ENCODE measurements at regions not wholly inside any gene's neighbourhood (a gene's known extent, or its start where the extent isn't known, plus 50 kb on each side); places are given as distances from the start of the nearest gene placed in this dataset.

DNA sequence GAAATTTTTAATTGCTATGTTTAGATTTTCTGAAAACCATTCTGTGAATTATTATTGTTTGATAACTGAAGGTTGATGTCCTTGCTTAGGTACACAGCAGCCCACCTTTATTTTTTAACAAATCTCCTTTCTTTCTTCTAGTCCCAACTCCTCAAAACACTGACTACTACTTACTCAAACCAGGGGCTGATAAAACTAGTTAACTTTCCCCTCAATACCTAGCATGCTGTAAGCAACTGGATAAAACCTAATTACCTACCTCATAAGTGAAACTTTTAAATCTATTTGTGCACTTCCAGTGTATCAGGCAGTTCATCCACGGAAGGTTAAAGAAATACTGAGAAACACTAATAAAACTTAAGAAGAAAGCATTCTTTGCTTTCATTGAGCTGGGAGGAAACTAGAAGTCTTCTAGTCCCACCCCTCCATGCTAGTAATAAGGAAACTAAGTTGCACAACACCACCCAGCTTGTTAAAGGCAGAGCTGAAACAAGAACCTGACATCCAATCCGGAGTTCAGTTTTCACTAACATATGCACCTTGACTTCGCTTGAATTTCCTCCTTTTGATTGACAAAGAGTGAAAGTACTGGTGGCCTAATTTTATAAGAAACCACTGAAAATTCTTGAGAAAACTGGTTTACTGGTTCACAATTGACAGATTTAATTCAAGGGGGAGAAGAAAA, 180.2 kb upstream of the TET2 start:
- DNase-seq (ENCODE audit: low read depth in 1 of 2, low spot score in 2 of 2) (no peak), FAIRE-seq (no peak)
- H3K4me1 ChIP-seq (replicated peaks in 1 of 4; ENCODE audit: control insufficient read depth in 3 of 4, insufficient read depth in 4 of 4, low read length in 3 of 4), result no peaks in the 10 kb centered on the region; a peak in 1 of 7 replicates
- no peak overlapping the region for H2AK5ac ChIP-seq (ENCODE audit: low read depth, low read length)
- no peaks in the 10 kb centered on the region for H4K20me1 ChIP-seq (replicated peaks in 1 of 2; ENCODE audit: control insufficient read depth in 1 of 2, insufficient read depth in 2 of 2, low read length in 2 of 2)
- no peaks in the 10 kb centered on the region for H3K36me3 ChIP-seq (ENCODE audit: control insufficient read depth in 2 of 4, insufficient read depth in 4 of 4, low read length in 3 of 4)
- no peak overlapping the region for H3K9ac ChIP-seq (replicated peaks in 1 of 4; ENCODE audit: extremely low read depth in 1 of 4, low read depth in 3 of 4, low read length in 3 of 4)
- no peak overlapping the region for H4K8ac ChIP-seq (ENCODE audit: extremely low read depth, insufficient read depth, low read length)
- H2BK12ac ChIP-seq (ENCODE audit: low read depth, low read length), result no peak overlapping the region
- H3K27ac ChIP-seq (ENCODE audit: low read depth, low read length), result no peak overlapping the region
- H3K56ac ChIP-seq (replicated peaks; ENCODE audit: insufficient read length, low read depth, low read length), result no peak overlapping the region
- POLR2A ChIA-PET (ENCODE audit: partially characterized antibody), result interaction anchor here (0.6 kb wide), 1 partner anchor 509 kb away, joined by 3 read pairs; no protein-coding TSS in a partner anchor
- no peak overlapping the region for H3K4me2 ChIP-seq (ENCODE audit: insufficient read depth in 1 of 2, low read depth in 2 of 2, low read length in 2 of 2)
- H2BK15ac ChIP-seq (ENCODE audit: low read length), result no peak overlapping the region
- 82% methylated on average over 3 of the region's 3 CpGs; no CpG with 5 or more reads in 1 of the 2 experiments for WGBS, 2 experiments (ENCODE audit: extremely low coverage in 1 of 2, insufficient coverage in 1 of 2, insufficient read length in 1 of 2, insufficient replicate concordance in 2 of 2, low coverage in 1 of 2, low lambda C conversion rate in 2 of 2, missing lambda C conversion rate in 1 of 2)
- no peak overlapping the region for H2BK120ac ChIP-seq (replicated peaks; ENCODE audit: low read depth, low read length)
- H4K5ac ChIP-seq (ENCODE audit: insufficient read length, low read depth, low read length), result no peak overlapping the region
- no peak overlapping the region for H2AFZ ChIP-seq (ENCODE audit: low read length)
- H3K23ac ChIP-seq (ENCODE audit: insufficient read length), result no peak overlapping the region
- H3K9me3 ChIP-seq (ENCODE audit: insufficient read depth in 2 of 2, low read depth in 1 of 2, low read length in 1 of 2), result peaks cover 4 to 8% of the 10 kb centered on the region in 2 experiments; a peak in 3 of 4 replicates
- H3K27me3 ChIP-seq (replicated peaks in 1 of 4; ENCODE audit: control insufficient read depth in 3 of 4, extremely low read depth in 1 of 4, insufficient read depth in 3 of 4, low read length in 3 of 4), result no peaks in the 10 kb centered on the region
- CTCF ChIA-PET (ENCODE audit: partially characterized antibody), result no interaction called here
- H3K18ac ChIP-seq (ENCODE audit: extremely low read depth, low read length), result no peak overlapping the region
- H4K91ac ChIP-seq (replicated peaks; ENCODE audit: insufficient read length, low read length), result no peak overlapping the region
- H3K4ac ChIP-seq (replicated peaks; ENCODE audit: insufficient read length, low read depth, low read length), result no peak overlapping the region
- H3K23me2 ChIP-seq (ENCODE audit: low read depth, low read length), result no peaks in the 10 kb centered on the region
- no peaks in the 10 kb centered on the region for H3K79me1 ChIP-seq (ENCODE audit: low read depth, low read length)
- no peak overlapping the region for H3K4me3 ChIP-seq (ENCODE audit: extremely low read depth in 1 of 4, insufficient read depth in 2 of 4, low read depth in 3 of 4, low read length in 4 of 4)
- no peak overlapping the region for H2BK5ac ChIP-seq (ENCODE audit: low read depth, low read length)
- H3K14ac ChIP-seq (ENCODE audit: insufficient read length), result no peak overlapping the region
- no peaks in the 10 kb centered on the region for H3K79me2 ChIP-seq (ENCODE audit: control insufficient read depth in 1 of 2, insufficient read depth in 2 of 2, low read length in 2 of 2)
- no peak overlapping the region for H2BK20ac ChIP-seq (ENCODE audit: low read length)
- no peak for TF ChIP-seq RNF2 (IDR thresholded peaks at IDR 0.05; ENCODE audit: borderline replicate concordance, low read depth, low read length, missing control alignments, poor library complexity, severe bottlenecking)

Measured in H1 (cell line).